ENCODE measurements at regions not wholly inside any gene's neighbourhood (a gene's known extent, or its start where the extent isn't known, plus 50 kb on each side); places are given as distances from the start of the nearest gene placed in this dataset.

DNA sequence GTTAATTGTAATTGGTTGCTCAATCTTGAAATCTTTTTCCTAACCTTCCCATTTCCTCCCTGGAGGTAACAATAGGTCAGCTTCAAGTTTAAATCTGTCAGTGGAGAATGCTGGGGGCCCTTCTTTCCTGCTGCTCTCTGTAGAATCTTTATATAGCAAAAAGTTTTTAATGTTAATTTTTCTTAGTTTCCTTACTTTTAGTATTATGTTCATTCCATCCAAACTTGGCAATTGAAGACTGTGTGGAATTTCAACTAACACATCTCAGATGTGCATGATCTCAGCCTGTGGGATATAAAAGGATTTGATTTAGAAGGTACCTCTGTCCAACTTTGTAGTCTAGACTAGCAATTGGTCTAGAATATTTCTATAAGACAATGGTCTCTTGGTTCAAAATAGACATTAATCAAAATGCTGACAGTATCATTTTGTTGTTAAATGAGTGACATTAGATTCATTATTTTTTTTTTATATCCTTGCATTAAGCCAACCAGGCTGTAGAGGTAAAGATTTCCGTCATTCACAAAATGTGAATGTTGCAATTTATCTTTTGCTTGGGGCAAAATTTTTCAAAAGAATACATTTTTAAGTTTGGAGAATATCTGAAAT is 100.4 kb upstream of the SEMA3A start:
- no peak overlapping the region for H3K4me3 ChIP-seq (ENCODE audit: low read depth, low read length)
- TF ChIP-seq, protein P1, sequence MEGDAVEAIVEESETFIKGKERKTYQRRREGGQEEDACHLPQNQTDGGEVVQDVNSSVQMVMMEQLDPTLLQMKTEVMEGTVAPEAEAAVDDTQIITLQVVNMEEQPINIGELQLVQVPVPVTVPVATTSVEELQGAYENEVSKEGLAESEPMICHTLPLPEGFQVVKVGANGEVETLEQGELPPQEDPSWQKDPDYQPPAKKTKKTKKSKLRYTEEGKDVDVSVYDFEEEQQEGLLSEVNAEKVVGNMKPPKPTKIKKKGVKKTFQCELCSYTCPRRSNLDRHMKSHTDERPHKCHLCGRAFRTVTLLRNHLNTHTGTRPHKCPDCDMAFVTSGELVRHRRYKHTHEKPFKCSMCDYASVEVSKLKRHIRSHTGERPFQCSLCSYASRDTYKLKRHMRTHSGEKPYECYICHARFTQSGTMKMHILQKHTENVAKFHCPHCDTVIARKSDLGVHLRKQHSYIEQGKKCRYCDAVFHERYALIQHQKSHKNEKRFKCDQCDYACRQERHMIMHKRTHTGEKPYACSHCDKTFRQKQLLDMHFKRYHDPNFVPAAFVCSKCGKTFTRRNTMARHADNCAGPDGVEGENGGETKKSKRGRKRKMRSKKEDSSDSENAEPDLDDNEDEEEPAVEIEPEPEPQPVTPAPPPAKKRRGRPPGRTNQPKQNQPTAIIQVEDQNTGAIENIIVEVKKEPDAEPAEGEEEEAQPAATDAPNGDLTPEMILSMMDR (IDR thresholded peaks at IDR 0.05; ENCODE audit: low read depth, low read length, missing control alignments), result no peak
- in situ Hi-C loops (cut with HindIII; ENCODE audit: low sequenced_read_pairs), result no loop called here
- no peak for DNase-seq (ENCODE audit: low read depth)

DNA sequence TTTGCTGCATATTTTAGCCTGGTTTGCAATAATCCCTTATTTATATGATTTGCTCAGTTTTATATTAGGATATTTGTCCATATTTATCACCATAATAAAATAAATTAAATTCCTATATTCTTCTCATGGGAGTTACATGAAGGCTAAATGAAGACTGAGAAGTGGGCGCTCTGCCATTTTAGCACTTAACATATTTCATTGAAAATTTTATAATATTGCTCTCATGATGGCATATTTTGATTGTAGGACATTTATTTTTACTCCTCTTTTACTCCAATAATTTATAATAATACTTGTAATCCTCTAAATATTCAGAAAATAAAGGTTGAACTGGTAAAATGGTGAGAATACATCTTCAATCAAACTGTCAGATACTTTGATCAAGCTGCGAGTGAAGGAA is 99.8 kb upstream of the SEMA3A start:
- TF ChIP-seq, protein P1 (IDR thresholded peaks at IDR 0.05; ENCODE audit: low read depth, low read length, missing control alignments), result no peak
- no peak overlapping the region for H3K4me3 ChIP-seq (ENCODE audit: low read depth, low read length)
- in situ Hi-C loops (cut with HindIII; ENCODE audit: low sequenced_read_pairs), result no loop called here
- DNase-seq (ENCODE audit: low read depth), result no peak

DNA sequence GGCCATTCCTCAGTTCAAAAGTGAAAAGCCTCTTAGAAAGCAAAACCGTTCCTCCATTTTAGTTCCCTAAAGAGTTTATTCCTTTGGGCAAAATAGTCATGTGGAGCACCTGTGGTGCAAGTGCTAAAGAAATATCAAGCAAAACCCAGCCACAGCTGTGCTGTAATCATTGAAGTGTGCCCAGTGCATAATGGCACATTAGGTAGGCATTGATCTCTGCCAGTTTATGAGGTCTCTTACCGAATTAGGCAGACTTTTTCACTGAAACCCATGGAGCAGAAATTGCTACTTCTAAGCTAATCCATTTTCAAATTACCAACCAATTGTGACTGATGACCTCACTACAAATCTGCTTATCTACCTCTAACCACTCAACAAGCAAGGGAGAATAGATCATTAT is 97.2 kb upstream of the SEMA3A start:
- in situ Hi-C loops (cut with HindIII; ENCODE audit: low sequenced_read_pairs), result no loop called here
- no peak overlapping the region for H3K4me3 ChIP-seq (ENCODE audit: low read depth, low read length)
- TF ChIP-seq, protein P1 (IDR thresholded peaks at IDR 0.05; ENCODE audit: low read depth, low read length, missing control alignments), result no peak
- no peak for DNase-seq (ENCODE audit: low read depth)

DNA sequence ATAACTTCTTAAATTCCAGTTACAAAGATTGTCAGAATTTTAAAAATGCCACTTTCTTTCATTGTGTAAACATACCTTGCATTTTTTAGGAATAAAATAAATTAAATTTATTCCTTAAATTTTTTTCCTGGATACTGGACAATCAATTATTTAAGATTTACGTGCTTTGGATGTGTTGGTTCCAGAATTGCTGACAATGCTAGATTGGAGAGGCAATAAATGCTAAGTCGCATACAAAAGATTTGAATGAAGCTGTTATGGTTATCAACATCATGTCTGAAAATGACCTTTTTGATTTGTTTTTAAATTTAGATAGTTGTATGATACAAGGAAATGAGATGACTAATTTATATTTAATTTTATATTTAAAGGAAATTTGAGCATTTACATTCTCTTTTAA is 89.2 kb upstream of the SEMA3A start:
- TF ChIP-seq, protein P1 (IDR thresholded peaks at IDR 0.05; ENCODE audit: low read depth, low read length, missing control alignments), result no peak
- H3K4me3 ChIP-seq (ENCODE audit: low read depth, low read length), result no peak overlapping the region
- DNase-seq (ENCODE audit: low read depth), result no peak
- in situ Hi-C loops (cut with HindIII; ENCODE audit: low sequenced_read_pairs), result no loop called here

DNA sequence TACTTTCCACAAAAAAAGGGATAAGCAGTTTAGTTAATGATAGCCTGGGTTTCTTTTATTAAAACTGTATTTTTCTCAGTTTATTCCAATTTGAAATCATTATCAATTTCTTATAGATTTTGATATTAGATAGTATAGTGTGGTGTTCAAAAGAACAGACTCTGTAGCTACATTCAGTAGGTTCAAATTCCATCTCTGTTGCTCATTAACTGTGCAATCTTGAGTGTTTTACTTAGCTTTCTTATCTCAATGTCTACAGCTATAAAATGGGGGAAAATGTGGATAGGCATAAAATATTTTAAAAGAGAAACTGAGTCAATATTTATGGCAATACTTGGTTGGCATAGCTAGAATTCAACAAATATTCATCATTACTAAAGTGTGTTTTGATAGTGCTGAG is 86.9 kb upstream of the SEMA3A start:
- in situ Hi-C loops (cut with HindIII; ENCODE audit: low sequenced_read_pairs), result no loop called here
- DNase-seq (ENCODE audit: low read depth), result no peak
- TF ChIP-seq, protein P1 (IDR thresholded peaks at IDR 0.05; ENCODE audit: low read depth, low read length, missing control alignments), result no peak
- no peak overlapping the region for H3K4me3 ChIP-seq (ENCODE audit: low read depth, low read length)

DNA sequence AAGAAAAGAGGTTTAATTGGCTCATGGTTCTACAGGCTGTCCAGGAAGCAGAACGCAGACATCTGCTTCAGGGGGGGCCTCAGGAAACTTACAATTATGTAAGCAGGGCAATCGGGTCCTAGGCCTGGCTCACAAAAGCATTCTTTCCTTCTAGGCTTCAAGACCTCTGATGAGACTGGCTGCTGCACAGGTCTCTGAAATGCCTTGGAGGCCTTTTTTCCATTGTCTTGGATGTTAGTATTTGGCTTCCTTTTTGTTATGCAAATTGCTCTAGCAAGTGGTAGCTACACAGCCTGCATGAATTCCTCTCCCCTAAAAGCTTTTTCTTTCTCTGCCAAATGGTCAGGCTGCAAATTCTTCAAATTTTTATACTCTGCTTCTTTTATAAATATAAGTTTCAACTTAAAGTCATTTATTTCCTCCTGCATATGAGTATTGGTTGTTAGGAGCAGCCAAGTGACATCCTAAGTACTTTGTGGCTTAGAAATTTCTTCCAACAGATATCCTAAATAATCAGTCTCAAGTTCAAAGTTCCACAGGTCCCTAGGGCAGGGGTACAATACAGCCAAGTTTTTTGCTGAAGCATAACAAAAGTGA is 83.1 kb upstream of the SEMA3A start:
- in situ Hi-C loops (cut with HindIII; ENCODE audit: low sequenced_read_pairs), result no loop called here
- TF ChIP-seq, protein P1 (IDR thresholded peaks at IDR 0.05; ENCODE audit: low read depth, low read length, missing control alignments), result no peak
- DNase-seq (ENCODE audit: low read depth), result peak; percentile 83
- no peak overlapping the region for H3K4me3 ChIP-seq (ENCODE audit: low read depth, low read length)

All from astrocyte of the cerebellum (primary cell).